Osteocyte (in vitro differentiated cells): ENCODE measurements at regions not wholly inside any gene's neighbourhood (a gene's known extent, or its start where the extent isn't known, plus 50 kb on each side); places are given as distances from the start of the nearest gene placed in this dataset.
"Not testable (repeated sequence)": the region's sequence is repeated elsewhere in the genome, so short reads cannot be mapped to it uniquely, and the experiment has no call there.

Source experiments
- DNase-seq: peaks from one replicate; pipeline ENCODE4 v3.0.0; 2021; ENCODE audit warnings: mixed read lengths; ENCODE audit not compliant: unreplicated experiment; ENCODE audit errors: extremely low spot score
- H3K27ac Mint-ChIP-seq: one replicate; pipeline ENCODE4 v1.8.0; 2021; ENCODE audit warnings: mild to moderate bottlenecking, mixed read lengths; ENCODE audit not compliant: unreplicated experiment
- H3K27me3 Mint-ChIP-seq: one replicate; pipeline ENCODE4 v1.8.0; 2021; ENCODE audit warnings: mixed read lengths; ENCODE audit not compliant: unreplicated experiment
- H3K36me3 Mint-ChIP-seq: one replicate; pipeline ENCODE4 v1.8.0; 2021; ENCODE audit warnings: mixed read lengths; ENCODE audit not compliant: unreplicated experiment
- H3K4me1 Mint-ChIP-seq: one replicate; pipeline ENCODE4 v1.8.0; 2021; ENCODE audit warnings: mixed read lengths; ENCODE audit not compliant: unreplicated experiment
- H3K4me3 Mint-ChIP-seq: one replicate; pipeline ENCODE4 v1.8.0; 2021; ENCODE audit warnings: mild to moderate bottlenecking, moderate library complexity, mixed read lengths; ENCODE audit not compliant: unreplicated experiment
- H3K9me3 Mint-ChIP-seq: one replicate; pipeline ENCODE4 v1.8.0; 2021; ENCODE audit warnings: mixed read lengths; ENCODE audit not compliant: unreplicated experiment
- TF ChIP-seq, protein P1 (sequence below): fragments of 200-600 bp; sonication (generic); IDR thresholded peaks from 2 replicates; pipeline ENCODE4 v1.5.0; 2021; ENCODE audit warnings: antibody characterized with exemption, mild to moderate bottlenecking, moderate library complexity

- peak; percentile 62 for DNase-seq
- TF ChIP-seq, protein P1, sequence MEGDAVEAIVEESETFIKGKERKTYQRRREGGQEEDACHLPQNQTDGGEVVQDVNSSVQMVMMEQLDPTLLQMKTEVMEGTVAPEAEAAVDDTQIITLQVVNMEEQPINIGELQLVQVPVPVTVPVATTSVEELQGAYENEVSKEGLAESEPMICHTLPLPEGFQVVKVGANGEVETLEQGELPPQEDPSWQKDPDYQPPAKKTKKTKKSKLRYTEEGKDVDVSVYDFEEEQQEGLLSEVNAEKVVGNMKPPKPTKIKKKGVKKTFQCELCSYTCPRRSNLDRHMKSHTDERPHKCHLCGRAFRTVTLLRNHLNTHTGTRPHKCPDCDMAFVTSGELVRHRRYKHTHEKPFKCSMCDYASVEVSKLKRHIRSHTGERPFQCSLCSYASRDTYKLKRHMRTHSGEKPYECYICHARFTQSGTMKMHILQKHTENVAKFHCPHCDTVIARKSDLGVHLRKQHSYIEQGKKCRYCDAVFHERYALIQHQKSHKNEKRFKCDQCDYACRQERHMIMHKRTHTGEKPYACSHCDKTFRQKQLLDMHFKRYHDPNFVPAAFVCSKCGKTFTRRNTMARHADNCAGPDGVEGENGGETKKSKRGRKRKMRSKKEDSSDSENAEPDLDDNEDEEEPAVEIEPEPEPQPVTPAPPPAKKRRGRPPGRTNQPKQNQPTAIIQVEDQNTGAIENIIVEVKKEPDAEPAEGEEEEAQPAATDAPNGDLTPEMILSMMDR = no peak
- H3K27me3 Mint-ChIP-seq = peaks cover 4% of the 10 kb centered on the region
- H3K9me3 Mint-ChIP-seq = no peaks in the 10 kb centered on the region
- H3K36me3 Mint-ChIP-seq = no peaks in the 10 kb centered on the region
- H3K4me1 Mint-ChIP-seq = no peaks in the 10 kb centered on the region
- H3K4me3 Mint-ChIP-seq = no peak overlapping the region
- H3K27ac Mint-ChIP-seq = no peak overlapping the region
Observed at GRCh38 chr15:98347866-98348265, 300.5 kb upstream of the IGF1R start.

- DNase-seq = no peak
- Mint-ChIP-seq H3K4me3 (no peak overlapping the region), H3K4me1 (no peaks in the 10 kb centered on the region), H3K27ac (no peak overlapping the region), H3K36me3 (no peaks in the 10 kb centered on the region), H3K27me3 (peaks cover 4% of the 10 kb centered on the region), H3K9me3 (peaks cover 8% of the 10 kb centered on the region)
- TF ChIP-seq, protein P1 = no peak
Observed at GRCh38 chr15:98350276-98350675, 298.1 kb upstream of the IGF1R start.

DNA sequence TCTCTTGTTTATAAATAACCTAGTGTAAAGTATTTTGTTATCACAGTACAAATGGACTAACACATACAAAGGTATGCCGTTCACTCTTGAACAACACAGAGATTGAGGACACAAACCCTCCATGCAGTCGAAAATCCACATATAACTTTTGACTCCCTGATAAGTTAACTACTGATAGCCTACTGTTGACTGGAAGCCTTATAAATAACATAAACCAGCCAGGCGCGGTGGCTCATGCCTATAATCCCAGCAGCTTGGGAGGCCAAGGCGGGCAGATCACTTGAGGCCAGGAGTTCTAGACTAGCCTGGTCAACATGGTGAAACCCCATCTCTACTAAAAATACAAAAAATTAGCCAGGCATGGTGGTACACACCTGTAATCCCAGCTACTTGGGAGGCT, 290.1 kb upstream of the IGF1R start:
- not testable (repeated sequence) for H3K4me1 Mint-ChIP-seq, H3K27ac Mint-ChIP-seq, H3K36me3 Mint-ChIP-seq, DNase-seq, H3K4me3 Mint-ChIP-seq, H3K27me3 Mint-ChIP-seq
- H3K9me3 Mint-ChIP-seq = peaks cover 14% of the 10 kb centered on the region

- no peak overlapping the region for H3K4me3 Mint-ChIP-seq
- peak; percentile 59 for DNase-seq
- H3K27me3 Mint-ChIP-seq = no peaks in the 10 kb centered on the region
- H3K36me3 Mint-ChIP-seq = no peaks in the 10 kb centered on the region
- H3K27ac Mint-ChIP-seq = no peak overlapping the region
- H3K9me3 Mint-ChIP-seq = peaks cover 14% of the 10 kb centered on the region
- no peaks in the 10 kb centered on the region for H3K4me1 Mint-ChIP-seq
- TF ChIP-seq, protein P1 = no peak
Observed at GRCh38 chr15:98358971-98359370, 289.4 kb upstream of the IGF1R start.

GRCh38 chr15:98363416-98363815, 284.9 kb upstream of the IGF1R start:
- no peak overlapping the region for H3K4me3 Mint-ChIP-seq
- peak; percentile 56 for DNase-seq
- H3K9me3 Mint-ChIP-seq = no peaks in the 10 kb centered on the region
- no peak overlapping the region for H3K27ac Mint-ChIP-seq
- H3K36me3 Mint-ChIP-seq = no peaks in the 10 kb centered on the region
- TF ChIP-seq, protein P1 = no peak
- no peaks in the 10 kb centered on the region for H3K4me1 Mint-ChIP-seq
- H3K27me3 Mint-ChIP-seq = no peaks in the 10 kb centered on the region

- H3K4me1 Mint-ChIP-seq = no peaks in the 10 kb centered on the region
- no peak overlapping the region for H3K27ac Mint-ChIP-seq
- H3K36me3 Mint-ChIP-seq = no peaks in the 10 kb centered on the region
- H3K4me3 Mint-ChIP-seq = no peak overlapping the region
- no peaks in the 10 kb centered on the region for H3K27me3 Mint-ChIP-seq
- no peaks in the 10 kb centered on the region for H3K9me3 Mint-ChIP-seq
- TF ChIP-seq, protein P1 = no peak
- peak; percentile 62 for DNase-seq
Observed at GRCh38 chr15:98363955-98364354, 284.4 kb upstream of the IGF1R start.
